ENCODE measurements at regions not wholly inside any gene's neighbourhood (a gene's known extent, or its start where the extent isn't known, plus 50 kb on each side); places are given as distances from the start of the nearest gene placed in this dataset.
A peak's percentile ranks its signal among the peaks of the same experiment; 100 is the strongest.
"Not testable (repeated sequence)": the region's sequence is repeated elsewhere in the genome, so short reads cannot be mapped to it uniquely, and the experiment has no call there.

DNA sequence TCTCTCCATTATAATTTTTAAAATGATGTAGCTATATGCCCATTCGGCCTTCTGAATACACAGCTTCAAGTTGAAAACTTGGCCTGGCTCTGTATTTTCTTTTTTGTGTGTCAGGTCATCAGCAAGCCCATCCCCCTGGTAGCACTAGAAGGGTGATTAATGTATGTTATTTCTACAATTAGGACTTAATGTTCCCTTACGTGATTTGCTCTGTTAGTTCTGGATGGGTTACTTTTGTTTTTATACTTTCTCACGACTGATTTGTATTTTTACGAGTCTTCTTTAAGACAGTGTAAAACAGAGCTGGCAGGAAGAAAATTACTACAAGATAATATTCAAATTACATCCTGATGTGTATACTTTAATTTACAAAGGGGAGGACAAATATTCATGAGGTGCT is 88.4 kb upstream of the RGPD4 start:
- DNase-seq = no peak

DNA sequence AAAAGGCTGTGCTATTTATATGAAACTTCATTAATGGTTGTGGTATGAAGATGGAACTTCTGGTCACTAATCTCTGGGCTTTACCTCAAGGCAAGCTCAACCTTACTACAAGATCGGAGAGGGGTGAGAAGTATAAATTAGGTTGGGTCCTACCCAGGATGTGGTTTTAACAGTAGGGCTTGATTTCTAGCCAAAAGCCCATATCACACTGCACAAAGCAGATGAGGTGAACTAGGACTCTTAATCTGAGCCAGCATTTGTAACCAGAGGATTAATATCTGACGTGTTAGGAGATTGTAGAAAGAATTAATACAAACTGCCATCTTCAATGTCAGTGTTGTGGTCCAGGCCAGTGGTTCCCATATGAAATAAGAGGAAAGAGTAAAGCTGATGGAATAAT is 86.4 kb upstream of the RGPD4 start:
- no peak for DNase-seq

DNA sequence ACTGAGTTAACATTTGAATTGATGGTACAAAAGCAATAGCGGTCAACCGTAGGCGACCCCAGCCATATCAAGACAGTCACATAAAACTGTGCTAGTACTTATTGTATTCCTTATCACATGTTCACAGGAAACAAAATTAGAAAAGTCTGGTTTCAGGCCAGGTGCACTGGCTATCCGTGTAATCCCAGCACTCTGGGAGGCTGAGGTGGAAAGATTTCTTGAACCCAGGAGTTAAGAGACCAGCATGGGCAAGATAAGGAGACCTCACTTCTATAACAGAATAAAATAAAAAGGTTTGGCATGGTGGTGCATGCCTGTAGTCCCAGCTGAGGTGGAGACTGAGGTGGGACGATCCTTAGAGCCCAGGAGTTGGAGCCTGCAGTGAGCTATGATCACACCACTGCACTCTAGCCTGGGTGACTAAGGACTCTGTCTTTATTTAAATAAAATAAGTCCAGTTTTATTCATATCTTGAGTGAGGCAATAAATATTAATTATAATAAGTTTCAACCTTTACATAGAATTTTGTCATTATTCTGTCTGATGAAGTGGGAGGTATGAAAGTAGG is 84.1 kb upstream of the RGPD4 start:
- no peak for DNase-seq

DNA sequence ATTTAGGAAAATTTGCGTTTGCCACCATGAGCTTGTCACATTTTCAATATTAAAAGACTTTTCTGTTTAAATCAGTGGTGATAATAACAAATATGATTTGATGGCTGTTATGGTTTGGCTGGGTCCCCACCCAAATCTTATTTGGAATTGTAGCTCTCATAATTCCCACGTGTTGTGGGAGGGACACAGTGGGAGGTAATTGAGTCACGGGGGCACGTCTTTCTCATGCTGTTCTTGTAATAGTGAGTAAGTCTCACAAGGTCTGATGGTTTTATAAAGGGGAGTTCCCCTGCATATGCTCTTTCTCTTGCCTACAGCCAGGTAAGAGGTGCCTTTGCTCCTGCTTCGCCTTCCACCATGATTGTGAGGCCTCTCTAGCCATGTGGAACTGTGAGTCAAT is 83.4 kb upstream of the RGPD4 start:
- no peak for DNase-seq

DNA sequence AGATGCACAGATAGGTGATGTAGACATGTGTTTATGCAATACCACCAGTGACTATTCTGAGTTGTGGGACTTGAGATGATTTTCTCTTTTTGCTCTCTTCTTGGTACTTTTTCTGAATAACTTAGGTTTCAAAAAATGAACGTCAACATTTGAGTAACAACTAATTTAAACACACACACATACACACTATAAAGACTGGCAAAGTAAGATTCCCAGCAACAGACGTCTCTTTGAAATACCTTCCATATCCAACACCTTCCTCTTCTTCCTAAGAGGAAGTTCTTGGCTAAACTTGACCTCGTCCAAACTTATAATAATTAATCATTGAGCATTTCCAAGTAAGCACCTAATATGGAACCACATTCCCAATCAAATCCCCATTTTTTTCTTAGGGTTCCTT is 81.6 kb upstream of the RGPD4 start:
- no peak for DNase-seq

DNA sequence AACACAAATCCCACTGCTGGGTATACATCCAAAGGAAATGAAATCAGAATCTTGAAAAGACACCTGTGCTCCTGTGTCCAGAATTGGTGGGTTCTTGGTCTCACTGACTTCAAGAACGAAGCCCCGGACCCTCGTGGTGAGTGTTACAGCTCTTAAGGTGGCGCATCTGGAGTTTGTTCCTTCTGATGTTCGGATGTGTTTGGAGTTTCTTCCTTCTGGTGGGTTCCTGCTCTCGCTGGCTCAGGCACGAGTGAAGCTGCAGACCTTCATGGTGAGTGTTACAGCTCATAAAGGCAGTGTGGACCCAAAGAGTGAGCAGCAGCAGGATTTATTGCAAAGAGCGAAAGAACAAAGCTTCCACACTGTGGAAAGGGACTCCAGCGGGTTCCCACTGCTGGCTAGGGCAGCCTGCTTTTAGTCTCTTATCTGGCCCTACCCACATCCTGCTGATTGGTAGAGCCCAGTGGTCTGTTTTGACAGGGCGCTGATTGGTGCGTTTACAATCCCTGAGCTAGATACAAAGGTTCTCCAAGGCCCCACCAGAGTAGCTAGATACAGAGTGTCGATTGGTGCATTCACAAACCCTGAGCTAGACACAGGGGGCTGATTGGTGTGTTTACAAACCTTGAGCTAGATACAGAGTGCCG is 80.0 kb upstream of the RGPD4 start:
- DNase-seq = not testable (repeated sequence)

DNA sequence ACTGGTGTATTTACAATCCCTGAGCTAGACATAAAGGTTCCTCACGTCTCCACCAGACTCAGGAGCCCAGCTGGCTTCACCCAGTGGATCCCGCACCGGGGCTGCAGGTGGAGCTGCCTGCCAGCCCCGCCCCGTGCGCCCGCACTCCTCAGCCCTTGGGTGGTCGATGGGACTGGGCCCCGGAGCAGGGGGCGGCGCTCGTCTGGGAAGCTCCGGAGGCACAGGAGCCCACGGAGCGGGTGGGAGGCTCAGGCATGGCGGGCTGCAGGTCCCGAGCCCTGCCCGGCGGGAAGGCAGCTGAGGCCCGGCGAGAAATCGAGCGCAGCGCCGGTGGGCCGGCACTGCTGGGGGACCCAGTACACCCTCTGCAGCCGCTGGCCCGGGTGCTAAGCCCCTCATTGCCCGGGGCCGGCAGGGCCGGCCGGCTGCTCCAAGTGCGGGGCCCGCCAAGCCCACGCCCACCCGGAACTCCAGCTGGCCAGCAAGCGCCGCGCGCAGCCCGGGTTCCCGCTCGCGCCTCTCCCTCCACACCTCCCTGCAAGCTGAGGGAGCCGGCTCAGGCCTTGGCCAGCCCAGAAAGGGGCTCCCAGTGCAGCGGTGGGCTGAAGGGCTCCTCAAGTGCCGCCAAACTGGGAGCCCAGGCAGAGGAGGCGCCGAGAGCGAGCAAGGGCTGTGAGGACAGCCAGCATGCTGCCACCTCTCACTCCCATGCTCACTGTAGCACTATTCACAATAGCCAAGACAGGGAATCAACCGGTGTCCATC is 79.3 kb upstream of the RGPD4 start:
- DNase-seq = peak; percentile 11

DNA sequence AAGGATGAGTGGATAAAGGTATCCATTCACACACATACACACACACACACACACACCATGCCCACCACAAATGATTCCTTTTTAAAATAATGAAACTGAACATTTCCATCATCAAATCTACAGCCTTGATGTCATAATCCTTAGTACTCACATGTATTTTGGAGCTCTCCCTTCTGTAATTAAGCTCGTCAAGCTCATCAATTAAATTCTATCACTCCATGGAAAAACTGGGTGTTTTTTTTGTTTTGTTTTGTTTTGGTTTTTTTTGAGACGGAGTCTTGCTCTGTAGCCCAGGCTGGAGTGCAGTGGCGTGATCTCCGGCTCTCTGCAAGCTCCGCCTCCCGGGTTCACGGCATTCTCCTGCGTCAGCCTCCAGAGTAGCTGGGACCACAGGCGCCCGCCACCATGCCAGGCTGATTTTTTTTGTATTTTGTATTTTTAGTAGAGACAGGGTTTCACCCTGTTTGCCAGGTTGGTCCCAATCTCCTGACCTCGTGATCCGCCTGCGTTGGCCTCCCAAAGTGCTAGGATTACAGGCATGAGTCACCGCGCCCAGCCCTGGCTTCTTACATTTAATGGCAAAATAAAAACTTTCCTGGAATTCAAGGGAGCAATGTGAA is 78.6 kb upstream of the RGPD4 start:
- DNase-seq = peak; percentile 10

DNA sequence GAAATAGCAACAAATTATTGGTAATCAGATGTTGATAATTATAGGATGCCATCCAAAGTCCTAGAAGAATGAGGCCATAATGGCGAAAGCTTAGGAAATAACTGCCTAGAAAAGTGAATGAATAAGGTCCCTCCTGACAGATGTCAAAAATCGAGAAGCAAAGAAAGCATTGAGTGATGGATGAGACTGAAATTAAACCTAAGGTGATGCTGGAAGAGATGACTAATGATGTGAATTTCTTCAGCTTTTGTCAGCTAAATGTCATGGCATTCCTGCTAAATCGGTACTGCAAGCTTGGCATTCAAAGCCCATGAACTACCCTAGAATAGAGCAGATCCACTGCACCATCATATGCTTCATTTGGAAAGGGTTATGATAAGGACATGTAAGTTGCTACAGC is 74.8 kb upstream of the RGPD4 start:
- no peak for DNase-seq

DNA sequence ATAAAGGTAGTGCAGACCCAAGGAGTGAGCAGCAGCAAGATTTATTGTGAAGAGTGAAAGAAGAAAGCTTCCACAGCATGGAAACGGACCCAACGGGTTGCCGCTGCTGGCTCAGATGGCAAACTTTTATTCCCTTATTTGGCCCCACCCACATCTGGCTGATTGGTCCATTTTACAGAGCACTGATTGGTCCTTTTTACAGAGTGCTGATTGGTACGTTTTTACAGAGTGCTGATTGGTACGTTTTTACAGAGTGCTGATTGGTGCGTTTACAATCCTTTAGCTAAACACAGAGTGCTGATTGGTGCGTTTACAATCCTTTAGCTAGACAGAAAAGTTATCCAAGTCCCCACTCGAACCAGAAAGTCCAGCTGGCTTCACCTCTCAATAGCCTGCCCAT is 72.9 kb upstream of the RGPD4 start:
- not testable (repeated sequence) for DNase-seq

DNA sequence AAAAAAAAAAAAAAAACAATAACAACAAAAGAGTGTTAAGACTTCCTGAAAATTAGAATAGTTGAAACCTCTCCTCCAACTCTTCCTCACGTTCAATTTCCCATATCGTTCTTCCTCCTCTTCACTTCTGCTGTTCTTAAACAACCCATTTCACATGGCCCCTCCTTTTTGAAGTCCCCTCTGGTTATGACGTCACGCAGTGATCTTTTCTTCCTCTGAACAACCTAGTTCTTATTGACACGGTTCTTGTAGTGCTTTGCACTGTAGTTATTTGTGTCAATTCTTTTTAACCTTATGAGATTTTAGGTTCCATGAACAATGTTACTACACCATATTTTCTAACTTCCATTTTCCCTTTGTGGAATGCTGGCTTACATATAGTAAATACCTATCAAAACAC is 69.5 kb upstream of the RGPD4 start:
- no peak for DNase-seq

DNA sequence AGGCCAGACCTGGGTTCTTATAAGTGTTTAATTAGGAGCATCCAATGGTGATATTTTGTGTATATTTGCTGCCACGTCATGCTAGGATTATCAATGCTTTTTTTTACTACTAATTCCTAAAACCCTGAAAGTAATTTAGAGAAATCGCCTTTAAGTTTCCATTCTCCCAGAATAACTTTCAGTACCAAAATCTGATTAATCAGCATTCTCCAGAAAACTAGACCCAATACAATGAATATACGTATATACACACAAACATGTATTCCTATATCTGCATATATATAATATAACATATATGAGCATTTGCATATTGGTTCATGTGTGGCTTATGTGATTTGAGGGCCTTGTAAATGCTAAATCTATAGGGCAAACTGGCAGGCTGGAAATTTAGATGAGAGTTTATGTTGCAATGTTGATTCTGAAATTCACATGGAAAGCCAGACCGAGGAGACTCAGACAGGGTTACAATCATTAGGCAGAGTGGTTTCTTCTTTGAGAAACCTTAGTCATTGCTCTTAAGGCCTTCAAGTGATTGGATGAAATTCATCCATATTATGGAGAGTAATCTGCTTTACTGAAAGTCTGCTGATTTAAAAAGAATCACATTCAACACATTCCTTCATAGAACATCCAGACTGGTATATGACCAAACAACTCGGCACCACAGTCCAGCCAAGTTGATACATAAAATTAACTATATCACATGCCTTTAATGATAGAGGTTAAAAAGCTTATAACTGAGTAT is 65.9 kb upstream of the RGPD4 start:
- no peak for DNase-seq

DNA sequence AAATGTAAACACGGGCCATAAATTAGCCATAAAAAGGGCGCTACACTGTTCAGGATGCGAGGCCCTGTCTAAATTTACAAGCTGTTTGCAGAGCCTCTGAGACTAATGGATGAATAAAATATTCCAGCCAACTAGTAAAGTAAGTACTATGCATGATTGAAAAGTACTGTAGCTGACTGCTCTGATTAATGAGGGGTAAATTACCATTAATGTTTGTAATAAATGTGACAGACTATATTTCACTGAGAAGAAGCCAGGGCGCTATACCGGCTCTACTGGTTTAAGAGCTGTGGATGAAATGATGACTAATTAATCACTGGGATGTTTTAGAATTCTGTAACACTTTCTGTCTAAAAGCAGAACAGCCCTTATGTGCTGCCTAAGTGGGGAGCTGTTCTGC is 54.3 kb upstream of the RGPD4 start:
- DNase-seq = peak; percentile 18

DNA sequence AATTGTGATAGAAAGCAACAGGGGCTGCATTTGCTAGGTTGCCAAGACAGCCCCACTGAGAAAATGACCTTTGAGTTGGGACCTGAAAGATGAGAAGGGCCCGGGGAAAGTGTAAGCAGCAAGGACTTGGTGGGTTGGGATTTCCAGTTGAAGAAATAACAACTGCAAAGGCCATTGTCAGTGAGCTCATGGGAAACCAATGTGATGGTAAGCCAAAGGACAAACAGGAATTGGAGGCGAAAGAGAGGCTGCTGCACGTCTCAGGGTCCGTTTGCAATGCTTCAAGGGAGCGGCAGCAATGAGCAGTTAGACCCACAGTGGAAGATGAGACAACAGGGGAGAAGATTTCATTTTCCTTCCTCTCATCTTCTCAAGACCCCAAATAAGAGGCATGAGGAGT is 51.5 kb upstream of the RGPD4 start:
- no peak for DNase-seq

DNA sequence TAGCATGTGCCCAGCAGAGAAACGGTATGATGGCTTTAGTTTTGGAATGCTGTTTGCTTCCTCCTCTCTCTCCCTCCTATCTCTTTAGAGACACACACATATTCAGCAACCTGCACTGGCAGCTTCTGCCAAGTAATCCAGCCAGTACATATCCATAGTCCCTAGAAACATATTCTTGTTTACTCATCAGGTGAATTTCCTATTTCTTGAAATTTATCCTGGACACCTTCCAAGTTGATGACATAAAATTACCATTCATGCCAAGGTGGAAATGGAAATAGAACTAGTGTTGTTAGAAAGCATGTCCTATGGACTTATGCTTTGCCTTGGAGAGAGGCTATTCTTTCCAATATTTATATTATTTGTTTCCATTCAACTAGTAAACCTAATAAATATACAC is 50.9 kb upstream of the RGPD4 start:
- DNase-seq = no peak

DNA sequence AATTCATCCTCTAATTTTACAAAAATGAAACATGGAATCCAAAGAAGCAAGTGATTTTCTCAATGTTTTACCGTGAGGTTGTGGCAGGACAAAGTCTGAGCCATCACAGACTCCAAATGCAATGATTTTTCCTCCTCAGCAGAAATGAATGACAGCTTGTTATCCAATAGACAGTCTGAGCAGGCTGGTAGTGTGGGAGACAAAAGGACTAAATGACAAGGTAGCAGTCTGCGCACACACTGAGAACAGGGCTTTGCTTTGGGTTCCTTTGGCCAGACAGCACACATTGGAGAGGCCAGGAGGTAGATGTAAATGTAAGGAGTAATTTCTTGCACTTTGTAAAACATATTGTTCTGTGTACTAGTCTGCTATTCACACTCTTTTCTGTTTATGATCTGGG is 50.3 kb upstream of the RGPD4 start:
- no peak for DNase-seq

All from NCI-H510A (cell line).